GM19239 (cell line): ENCODE measurements at regions not wholly inside any gene's neighbourhood (a gene's known extent, or its start where the extent isn't known, plus 50 kb on each side); places are given as distances from the start of the nearest gene placed in this dataset.

Experiments used
- DNase-seq: peaks from one replicate; pipeline ENCODE4 v3.0.0; 2011; ENCODE audit warnings: low spot score; ENCODE audit not compliant: insufficient read length
- FAIRE-seq: peaks from 2 replicates; lab custom pipeline; 2011; peaks lifted over from hg19 to GRCh38; lab: Jason Lieb, UNC

- FAIRE-seq (no peak), DNase-seq (no peak)
Measured at GRCh38 chr20:1813674-1814635, 81.3 kb upstream of the SIRPA start.

- FAIRE-seq (no peak), DNase-seq (no peak)
Measured at GRCh38 chr20:1813101-1813529, 82.1 kb upstream of the SIRPA start.

DNA sequence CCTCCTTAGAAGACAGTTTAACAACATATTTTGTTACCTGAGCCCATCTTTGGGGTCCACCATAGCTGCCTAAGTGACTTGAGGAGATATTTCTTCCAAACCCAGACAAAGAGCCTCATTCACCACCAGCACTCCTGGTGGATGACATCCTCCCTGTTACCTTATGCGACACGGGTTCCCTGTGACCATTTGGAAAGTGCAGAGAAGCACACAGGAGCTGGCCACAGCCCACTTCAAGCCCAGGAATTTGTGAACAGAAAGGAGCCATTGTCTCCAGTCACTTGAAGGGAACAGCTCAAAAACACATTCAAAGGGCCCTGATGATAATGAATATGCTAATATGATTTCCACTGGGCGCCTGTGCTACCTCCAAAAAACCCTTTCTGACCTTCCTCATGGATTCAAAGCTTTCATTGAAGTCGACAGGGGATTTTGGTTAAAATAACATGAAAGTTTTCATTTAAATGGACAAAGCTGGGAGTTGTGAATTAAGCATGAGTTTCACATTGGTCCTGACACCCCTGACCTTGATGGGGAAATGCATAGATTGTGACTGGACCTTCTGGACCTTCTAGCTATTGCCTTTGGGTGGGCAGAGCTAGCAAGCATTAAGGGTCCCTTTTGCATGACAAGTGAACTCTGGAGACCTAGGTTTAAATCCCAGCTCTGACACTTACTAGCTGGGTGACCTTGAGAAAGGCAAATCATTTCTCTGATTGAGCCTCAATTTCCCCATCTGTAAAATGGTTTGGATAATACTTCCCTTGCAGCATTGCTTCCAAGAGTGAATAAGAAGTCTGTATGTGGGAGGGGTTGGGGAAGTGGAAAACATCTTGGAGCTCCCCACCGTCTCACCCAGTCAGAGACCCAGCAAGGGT, 83.3 kb upstream of the SIRPA start:
- no peak for FAIRE-seq
- no peak for DNase-seq

GRCh38 chr20:1810926-1811620, 84.1 kb upstream of the SIRPA start:
- no peak for FAIRE-seq
- no peak for DNase-seq

- DNase-seq (no peak), FAIRE-seq (no peak)
Measured at GRCh38 chr20:1810572-1810925, 84.7 kb upstream of the SIRPA start.

- FAIRE-seq, result no peak
Measured at GRCh38 chr20:1809611-1810510, 85.3 kb upstream of the SIRPA start.

GRCh38 chr20:1809131-1809572, 86.1 kb upstream of the SIRPA start:
- DNase-seq, result no peak
- FAIRE-seq, result no peak

More at GRCh38 chr20:1809611-1810510, 85.3 kb upstream of the SIRPA start:
- DNase-seq, result no peak

DNA sequence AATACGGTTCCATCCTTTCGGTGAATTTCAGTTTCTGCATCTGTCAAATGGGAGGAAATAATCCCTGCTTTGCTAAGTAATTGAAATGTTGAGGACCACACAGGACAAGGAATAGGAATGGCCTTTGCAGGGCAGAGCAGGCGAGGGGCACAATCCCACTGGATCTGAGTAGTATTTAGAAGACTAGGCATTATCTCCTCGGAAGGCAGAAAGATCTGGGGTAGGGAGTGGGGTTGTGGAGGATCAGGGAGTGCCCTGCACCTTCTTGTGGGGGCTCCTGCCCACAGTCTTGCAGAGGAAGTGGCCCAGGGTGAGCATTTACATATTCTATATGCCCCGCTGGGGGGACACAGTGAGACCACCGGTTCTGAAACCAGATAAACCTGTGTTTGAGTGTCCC, 87.1 kb upstream of the SIRPA start:
- DNase-seq, result no peak
- no peak for FAIRE-seq

DNA sequence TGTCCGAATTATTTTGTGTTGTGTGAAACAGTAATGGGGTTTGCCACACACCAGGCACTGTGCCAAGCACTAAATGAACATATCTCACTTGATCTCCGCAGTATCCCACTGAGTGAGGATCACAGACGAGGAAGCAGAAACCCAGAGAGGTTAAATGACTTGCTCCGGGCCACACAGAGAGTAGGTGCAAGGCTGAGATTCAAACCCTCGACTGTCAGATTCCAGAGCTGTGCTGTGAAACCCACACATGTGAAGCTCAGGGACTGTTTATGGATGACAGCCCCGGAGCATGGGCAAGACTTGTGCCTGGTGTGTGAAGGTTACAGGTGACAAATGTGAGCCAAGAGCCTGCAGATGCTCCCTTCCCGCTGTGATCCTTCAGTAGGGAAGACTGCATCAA, 87.8 kb upstream of the SIRPA start:
- FAIRE-seq (no peak), DNase-seq (no peak)

- FAIRE-seq (no peak), DNase-seq (no peak)
Measured at GRCh38 chr20:1806456-1806855, 88.8 kb upstream of the SIRPA start.

GRCh38 chr20:1805816-1806215, 89.4 kb upstream of the SIRPA start:
- DNase-seq, result no peak
- FAIRE-seq, result no peak

DNA sequence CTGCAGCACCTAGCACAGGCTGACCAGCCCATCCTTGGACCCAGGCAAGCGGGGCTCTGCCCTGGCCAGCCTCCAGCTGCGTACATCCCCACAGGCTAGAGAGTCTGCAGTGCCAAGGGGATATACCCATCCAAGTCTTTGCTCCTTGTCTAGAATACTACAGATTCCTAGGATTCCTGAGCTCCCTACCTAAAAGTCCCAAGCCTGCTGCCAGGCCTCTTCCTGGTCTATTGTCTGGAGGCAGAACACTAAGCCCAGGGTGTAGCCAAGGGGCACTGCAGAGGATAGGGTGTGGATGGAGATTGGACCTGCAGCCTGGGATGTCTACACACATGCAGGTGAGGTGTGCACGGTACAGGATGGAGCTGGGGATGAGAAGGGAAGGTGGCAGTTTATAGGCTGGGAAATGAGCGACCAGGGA, 90.0 kb upstream of the SIRPA start:
- DNase-seq, result no peak
- no peak for FAIRE-seq

GRCh38 chr20:1804554-1804956, 90.7 kb upstream of the SIRPA start:
- no peak for DNase-seq
- FAIRE-seq, result no peak

DNA sequence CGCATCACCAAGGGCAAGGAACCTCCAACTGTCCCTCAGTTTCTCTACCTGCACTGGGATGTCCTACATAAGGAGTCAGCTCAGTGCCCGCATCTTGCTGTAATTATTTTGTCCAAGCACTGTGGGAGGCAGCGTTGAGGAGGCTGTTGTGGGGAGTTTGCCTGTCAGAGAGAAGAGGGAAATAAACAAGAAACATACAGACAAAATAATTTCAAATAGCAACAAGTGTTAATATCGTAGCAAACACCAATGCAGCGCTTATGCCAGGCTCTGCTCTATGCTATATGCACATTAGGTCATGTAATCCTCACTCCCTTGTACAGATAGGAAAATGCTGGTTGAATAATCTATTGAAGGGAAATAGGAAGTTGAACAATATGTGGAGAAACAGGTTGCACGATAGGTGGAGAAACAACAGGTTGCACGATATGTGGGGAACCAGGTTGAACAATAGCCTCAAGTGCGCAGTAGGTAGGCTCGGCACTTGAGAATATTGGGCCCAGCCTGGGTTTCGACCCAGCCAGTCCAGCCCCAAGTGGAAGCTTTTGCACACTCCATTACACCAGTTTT, 91.2 kb upstream of the SIRPA start:
- FAIRE-seq, result peak; percentile 31
- no peak for DNase-seq

DNA sequence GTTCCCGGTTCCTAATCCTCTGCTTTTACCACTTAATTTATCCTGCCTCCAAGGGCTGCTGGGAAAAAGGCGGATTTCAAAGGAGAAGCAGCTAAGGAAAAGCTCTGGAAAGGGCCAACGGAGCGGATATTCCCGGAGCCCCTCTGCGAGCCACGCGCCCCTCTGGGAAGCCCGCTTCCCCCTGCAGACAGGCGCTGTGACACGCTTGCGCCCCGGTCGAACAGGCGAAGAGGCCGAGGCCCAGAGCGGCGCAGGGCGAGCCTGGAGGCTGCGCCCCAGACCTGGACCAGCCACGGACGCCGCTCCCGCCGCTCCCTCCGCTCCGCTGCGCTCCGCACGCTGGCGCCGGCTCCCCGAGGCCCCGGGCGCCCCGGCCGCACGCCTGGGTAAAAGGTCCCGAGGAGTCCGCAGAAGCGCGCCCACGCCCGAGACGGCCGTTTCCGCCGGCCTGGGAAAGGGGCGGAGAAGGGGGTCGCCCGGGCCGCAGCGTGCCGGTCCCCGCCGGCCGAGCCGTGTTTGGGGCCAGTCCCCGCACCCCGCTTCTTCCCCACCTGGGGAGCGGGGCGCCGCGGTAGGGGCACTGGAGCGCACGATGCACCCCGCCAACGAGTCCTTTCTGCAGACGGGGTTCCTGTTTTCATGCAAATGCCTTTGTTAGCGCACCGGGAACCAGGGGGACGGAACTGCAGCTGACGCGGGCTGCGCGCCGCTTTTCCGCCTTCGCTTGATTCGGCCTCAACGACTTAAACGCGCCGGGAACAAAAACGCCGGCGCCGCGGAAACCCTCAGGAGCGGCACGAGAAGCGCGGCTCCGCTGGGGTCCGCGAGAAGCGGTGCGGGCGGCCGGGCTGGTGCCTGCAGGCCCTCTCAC, 91.9 kb upstream of the SIRPA start:
- DNase-seq (no peak), FAIRE-seq (no peak)

DNA sequence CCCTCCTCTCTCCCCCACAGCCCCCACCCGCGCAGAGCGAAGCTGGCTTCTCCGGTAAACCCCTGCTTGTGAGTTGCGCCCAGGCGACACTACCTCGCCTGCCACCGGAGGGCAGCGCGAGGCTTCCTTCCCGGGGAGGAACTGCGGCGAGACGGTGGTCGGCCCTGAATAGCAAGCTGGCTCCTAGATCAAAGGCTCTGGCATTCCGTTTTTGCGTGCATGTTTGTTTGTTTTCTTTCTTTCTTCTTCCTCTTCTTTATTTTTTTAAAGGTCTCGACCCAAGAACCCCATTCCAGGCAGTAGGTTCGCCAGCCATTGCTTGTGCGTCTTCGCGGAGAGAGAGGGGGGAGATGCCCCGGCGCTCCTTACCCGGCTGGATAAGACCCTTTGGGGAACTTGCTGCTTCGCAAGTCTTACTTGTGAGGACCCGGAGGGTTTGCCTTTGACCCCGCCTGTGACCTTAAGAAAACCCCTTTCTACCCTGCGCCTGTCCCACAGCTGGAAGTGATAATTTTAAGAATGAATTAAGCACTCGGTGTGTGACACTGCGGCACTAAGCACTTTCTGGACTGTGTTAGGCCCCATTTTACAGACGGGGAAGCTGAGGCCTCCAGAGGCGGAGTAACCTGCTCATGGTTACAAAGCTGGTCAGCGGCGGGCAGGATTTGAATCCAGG, 92.7 kb upstream of the SIRPA start:
- DNase-seq (peak; percentile 58), FAIRE-seq (no peak)

GRCh38 chr20:1801929-1802306, 93.3 kb upstream of the SIRPA start:
- no peak for DNase-seq
- peak; percentile 33 for FAIRE-seq
